SK-N-MC (cell line): ENCODE measurements at regions not wholly inside any gene's neighbourhood (a gene's known extent, or its start where the extent isn't known, plus 50 kb on each side); places are given as distances from the start of the nearest gene placed in this dataset.
"Not testable (repeated sequence)": the region's sequence is repeated elsewhere in the genome, so short reads cannot be mapped to it uniquely, and the experiment has no call there.

Experiments
- DNase-seq: peaks from one replicate; pipeline ENCODE4 v3.0.0-alpha.2; 2011; ENCODE audit warnings: low read depth, low spot score
- H3K27ac ChIP-seq: fragments of 200-600 bp; sonication (generic); 2 replicates; pipeline ENCODE4 v1.5.1; 2016; ENCODE audit warnings: mixed run types
- H3K36me3 ChIP-seq: fragments of 200-600 bp; sonication (generic); 2 replicates; pipeline ENCODE4 v1.6.1; 2017; ENCODE audit warnings: antibody characterized with exemption, low read length, mixed read lengths; ENCODE audit not compliant: insufficient read depth
- H3K4me3 ChIP-seq: fragments of 200-600 bp; sonication (generic); 2 replicates; pipeline ENCODE4 v1.5.1; 2016
- H3K9ac ChIP-seq: fragments of 200-600 bp; sonication (generic); 2 replicates; pipeline ENCODE4 v1.8.0; 2017; ENCODE audit warnings: mixed run types, mixed read lengths; ENCODE audit not compliant: insufficient read length
- H3K9me3 ChIP-seq: fragments of 200-600 bp; sonication (generic); 2 replicates; pipeline ENCODE4 v1.6.1; 2017; ENCODE audit warnings: low read depth, mild to moderate bottlenecking, antibody characterized with exemption, low read length, moderate library complexity, mixed read lengths
- EZH2 ChIP-seq: fragments of 200-600 bp; sonication (generic); IDR thresholded peaks from one replicate; pipeline ENCODE4 v1.6.1; 2017; ENCODE audit warnings: antibody characterized with exemption
- FOXP2 ChIP-seq: optimal IDR thresholded peaks from 2 replicates; pipeline ENCODE3; 2011; ENCODE audit warnings: mild to moderate bottlenecking, moderate library complexity; ENCODE audit not compliant: insufficient read depth; ENCODE audit errors: extremely low read length, control extremely low read depth
- POLR2AphosphoS5 ChIP-seq: IDR thresholded peaks from 2 replicates; pipeline ENCODE4 v1.6.1; 2012; ENCODE audit warnings: mild to moderate bottlenecking, low read depth, low read length, borderline replicate concordance

DNA sequence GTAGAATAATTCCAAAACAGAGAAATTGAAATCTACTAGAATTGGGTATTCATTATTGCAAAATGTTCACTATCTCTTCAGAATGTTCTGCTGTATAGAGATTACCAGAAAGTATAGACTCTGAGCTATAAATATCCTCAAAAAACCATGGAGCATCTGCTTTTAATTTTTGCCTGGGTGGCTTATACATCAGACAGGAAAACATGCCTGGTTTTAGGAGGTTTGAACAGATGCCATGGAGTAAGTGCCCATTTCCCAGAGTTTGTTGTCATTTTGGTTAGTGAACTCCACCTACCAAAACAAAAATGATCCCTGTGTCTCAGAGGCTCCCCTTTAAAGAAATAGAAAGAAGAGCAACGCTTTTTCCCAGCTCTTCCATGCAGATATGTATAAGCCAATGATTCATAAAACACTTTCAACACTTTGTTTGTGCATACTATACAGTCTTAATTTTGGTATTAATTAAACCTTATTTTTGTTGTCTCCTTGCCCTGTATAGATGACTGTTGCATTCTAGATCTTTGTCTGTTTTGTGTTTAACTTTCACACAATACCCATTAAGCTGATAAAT, 68.7 kb downstream of the MEPE start:
- TF ChIP-seq POLR2AphosphoS5 (no peak; the same call in 1 of the 2 replicates), EZH2 (no peak), FOXP2 (no peak)
- DNase-seq: peak; percentile 86
- Histone ChIP-seq H3K9me3 (no peaks in the 10 kb centered on the region), H3K4me3 (peak overlapping the region; percentile 69), H3K36me3 (no peaks in the 10 kb centered on the region), H3K27ac (peak overlapping the region; percentile 90), H3K9ac (no peak overlapping the region)

DNA sequence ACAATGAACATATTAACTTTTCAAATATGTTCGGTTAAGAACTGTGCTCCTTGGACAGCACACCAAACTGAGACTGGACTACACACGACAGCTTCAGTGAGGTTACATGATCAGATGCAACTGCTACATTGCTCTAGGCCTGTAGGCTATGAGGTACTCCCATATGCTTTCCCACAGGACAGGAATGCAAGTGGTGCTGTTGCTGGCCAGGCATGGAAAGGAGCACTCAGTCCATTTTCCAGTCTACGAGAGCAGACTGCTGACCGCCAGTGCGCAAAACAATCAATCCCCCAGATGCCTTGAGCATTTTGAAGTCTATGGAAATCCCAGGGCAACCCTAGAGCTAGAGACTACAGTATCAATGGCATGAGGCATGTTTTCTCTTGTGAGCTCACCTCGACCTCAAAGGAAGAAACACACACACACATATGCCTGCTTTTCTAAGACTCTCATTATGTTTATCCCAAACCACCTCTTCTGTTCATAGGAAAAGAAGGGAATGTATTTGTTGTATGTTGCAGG, 70.8 kb upstream of the SPP1 start:
- H3K4me3 ChIP-seq: no peak overlapping the region
- H3K9ac ChIP-seq: no peak overlapping the region
- H3K36me3 ChIP-seq: no peaks in the 10 kb centered on the region
- TF ChIP-seq EZH2 (no peak), FOXP2 (no peak), POLR2AphosphoS5 (no peak)
- H3K27ac ChIP-seq: no peak overlapping the region
- DNase-seq: no peak
- no peaks in the 10 kb centered on the region for H3K9me3 ChIP-seq

DNA sequence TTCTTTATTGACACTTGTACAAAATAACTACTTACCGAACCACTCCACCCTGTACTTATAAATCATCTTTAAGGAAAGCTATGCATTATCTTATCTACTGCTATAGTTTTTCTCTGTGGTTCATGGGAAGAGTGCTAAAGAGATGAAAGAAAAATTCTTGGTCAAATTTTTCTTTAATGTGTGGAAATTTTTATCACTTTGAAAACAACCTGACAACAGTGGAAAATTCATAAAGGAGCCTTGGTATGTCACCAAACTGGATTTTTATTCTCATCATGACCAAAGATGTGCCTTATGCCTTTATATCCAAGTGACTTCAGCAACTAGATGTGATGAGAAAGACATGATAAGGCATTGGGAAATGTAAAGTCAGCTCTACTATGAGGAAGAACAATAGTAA, 67.2 kb upstream of the SPP1 start:
- Histone ChIP-seq H3K9me3 (no peaks in the 10 kb centered on the region), H3K36me3 (no peaks in the 10 kb centered on the region), H3K9ac (no peak overlapping the region), H3K4me3 (no peak overlapping the region), H3K27ac (no peak overlapping the region)
- no peak for DNase-seq
- TF ChIP-seq FOXP2 (no peak), EZH2 (no peak), POLR2AphosphoS5 (no peak)

DNA sequence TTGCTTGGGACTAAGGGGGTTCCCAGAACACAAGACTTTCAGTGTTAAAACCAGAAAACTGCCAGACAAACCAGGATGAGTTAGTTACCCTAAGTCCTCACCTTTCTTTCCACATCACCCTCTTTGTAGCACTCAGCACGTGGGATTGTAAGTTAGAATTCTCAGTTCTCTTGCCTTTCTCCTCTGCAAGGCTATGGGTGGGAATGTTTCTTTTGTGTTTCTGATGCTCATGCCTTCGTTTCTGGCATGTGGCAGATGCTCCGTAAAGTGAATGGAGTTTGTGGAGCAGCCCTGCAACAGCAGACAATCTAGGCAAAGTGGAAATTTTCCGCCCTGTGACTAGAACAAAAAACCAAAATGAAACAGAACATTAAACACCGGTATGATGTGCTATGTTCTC, 64.7 kb upstream of the SPP1 start:
- DNase-seq: no peak
- no peak for TF ChIP-seq FOXP2
- no peak for TF ChIP-seq POLR2AphosphoS5
- TF ChIP-seq EZH2: no peak

DNA sequence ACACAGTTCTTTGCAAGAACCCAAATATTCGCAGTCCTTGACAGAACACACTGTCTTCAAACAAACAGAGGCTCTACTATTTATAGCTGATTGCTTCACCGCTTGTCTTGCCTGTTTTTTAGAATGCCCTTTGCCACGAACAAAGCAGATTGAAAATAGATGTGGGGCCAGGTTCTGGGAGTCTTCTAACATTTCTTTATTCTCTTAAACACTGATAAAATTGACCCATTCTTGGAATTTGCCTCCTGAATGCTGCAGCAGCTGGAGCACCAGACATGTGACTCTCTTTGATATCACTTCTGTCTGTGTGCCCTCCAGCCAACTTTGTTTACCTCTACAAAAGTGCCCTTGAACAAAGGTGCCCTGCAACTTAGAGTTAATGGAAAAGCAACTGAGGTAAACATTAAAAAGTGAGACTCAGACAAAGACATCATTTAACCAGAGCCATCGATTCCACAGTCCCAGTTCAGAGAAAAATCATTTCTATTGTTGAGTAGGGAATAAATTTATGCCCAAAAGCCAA, 64.2 kb upstream of the SPP1 start:
- Histone ChIP-seq H3K9me3 (no peaks in the 10 kb centered on the region), H3K27ac (no peak overlapping the region)
- TF ChIP-seq POLR2AphosphoS5 (no peak), EZH2 (no peak), FOXP2 (no peak)

More for the DNA sequence above, 64.7 kb upstream of the SPP1 start:
- Histone ChIP-seq H3K36me3 (no peaks in the 10 kb centered on the region), H3K27ac (no peak overlapping the region), H3K9me3 (no peaks in the 10 kb centered on the region), H3K9ac (no peak overlapping the region), H3K4me3 (no peak overlapping the region)

DNA sequence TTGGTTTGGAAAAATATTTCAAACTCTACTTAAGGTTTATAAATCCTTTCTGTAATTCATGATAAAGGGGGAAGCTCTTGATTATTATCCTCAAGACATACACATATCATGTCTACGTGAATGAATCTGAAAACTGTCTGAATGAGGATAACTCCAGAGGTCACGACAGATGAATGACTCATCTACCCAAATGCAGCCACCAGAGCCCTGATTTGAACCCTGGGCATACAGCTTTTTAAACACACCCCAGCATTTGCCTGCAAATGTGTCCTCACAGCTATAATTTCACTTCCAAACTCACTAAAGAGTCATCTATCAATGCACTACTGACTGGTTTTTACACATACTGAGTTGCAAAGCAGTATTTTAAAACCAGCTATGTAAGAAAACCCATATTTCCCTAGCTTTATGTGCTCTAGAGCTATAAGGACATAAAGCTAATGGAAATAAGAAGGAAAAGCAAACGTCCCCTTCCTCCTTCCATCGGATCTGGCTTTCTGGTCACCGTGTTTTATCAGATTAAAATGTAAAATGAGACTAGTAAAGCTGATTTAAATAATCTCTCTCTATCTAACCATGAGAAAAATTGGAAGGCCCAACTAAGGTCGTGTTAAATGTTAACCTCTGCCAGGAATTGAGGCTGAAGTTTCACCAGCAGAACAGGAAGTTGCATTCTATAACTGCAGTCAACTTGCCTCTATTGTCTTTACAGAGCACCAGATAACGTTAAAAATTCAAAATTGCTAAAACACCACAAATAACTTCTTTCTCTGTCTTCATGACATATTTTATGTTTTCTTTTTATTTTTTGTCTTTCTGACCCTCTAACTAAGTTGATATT, 63.1 kb upstream of the SPP1 start:
- no peak for DNase-seq
- no peak overlapping the region for H3K27ac ChIP-seq
- no peaks in the 10 kb centered on the region for H3K36me3 ChIP-seq
- no peaks in the 10 kb centered on the region for H3K9me3 ChIP-seq
- TF ChIP-seq POLR2AphosphoS5 (no peak), FOXP2 (no peak), EZH2 (no peak)
- H3K9ac ChIP-seq: no peak overlapping the region
- no peak overlapping the region for H3K4me3 ChIP-seq

More for the DNA sequence above, 64.2 kb upstream of the SPP1 start:
- DNase-seq: no peak
- no peak overlapping the region for H3K9ac ChIP-seq
- H3K36me3 ChIP-seq: no peaks in the 10 kb centered on the region
- no peak overlapping the region for H3K4me3 ChIP-seq

GRCh38 chr4:87913896-87914295, 61.6 kb upstream of the SPP1 start:
- Histone ChIP-seq H3K36me3 (no peaks in the 10 kb centered on the region), H3K9me3 (no peaks in the 10 kb centered on the region), H3K9ac (no peak overlapping the region), H3K4me3 (no peak overlapping the region), H3K27ac (no peak overlapping the region)
- TF ChIP-seq POLR2AphosphoS5 (no peak), EZH2 (no peak), FOXP2 (no peak)
- no peak for DNase-seq

DNA sequence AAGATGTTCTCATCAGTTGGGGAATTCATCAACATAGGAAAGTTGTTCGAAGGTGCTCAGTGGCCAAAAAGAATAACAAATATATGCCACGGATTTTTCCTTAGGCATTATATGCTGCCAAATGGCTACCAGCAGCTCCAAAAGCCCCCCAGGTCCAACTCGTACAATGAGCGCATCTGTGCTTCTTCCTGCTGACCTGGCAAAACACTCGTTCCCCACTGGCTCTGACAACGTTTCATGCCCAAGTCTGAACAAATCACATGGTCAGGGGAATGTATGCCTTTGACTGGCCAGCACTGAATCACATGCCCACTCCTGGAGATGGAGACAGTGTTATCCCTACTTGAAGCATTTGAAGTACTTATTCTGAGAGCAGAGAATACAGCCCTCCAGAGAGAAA, 59.9 kb upstream of the SPP1 start:
- Histone ChIP-seq H3K9ac (no peak overlapping the region), H3K27ac (no peak overlapping the region), H3K9me3 (no peaks in the 10 kb centered on the region), H3K36me3 (no peaks in the 10 kb centered on the region), H3K4me3 (no peak overlapping the region)
- TF ChIP-seq POLR2AphosphoS5 (no peak), EZH2 (no peak), FOXP2 (no peak)
- no peak for DNase-seq

- Histone ChIP-seq H3K27ac (no peak overlapping the region), H3K4me3 (no peak overlapping the region), H3K9ac (no peak overlapping the region), H3K9me3 (no peaks in the 10 kb centered on the region), H3K36me3 (no peaks in the 10 kb centered on the region)
- TF ChIP-seq EZH2 (no peak), POLR2AphosphoS5 (no peak), FOXP2 (no peak)
- DNase-seq: no peak
Observed at GRCh38 chr4:87916626-87917025, 58.9 kb upstream of the SPP1 start.

DNA sequence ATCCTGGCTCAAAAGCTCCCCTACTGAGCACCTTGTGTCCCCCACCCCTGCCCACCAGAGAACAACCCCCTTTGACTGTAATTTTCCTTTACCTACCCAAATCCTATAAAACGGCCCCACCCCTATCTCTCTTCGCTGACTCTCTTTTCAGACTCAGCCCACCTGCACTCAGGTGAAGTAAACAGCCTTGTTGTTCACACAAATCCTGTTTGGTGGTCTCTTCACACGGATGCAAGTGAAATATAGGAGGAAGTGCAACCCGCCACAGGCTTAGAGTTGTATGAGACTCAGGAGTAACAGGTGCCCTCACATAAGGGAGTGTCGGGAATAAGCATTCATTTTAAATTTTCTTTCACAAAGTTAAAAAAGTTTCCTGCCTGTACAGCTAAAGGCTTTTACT, 57.6 kb upstream of the SPP1 start:
- H3K36me3 ChIP-seq, H3K9me3 ChIP-seq, DNase-seq, H3K27ac ChIP-seq, H3K9ac ChIP-seq, H3K4me3 ChIP-seq: not testable (repeated sequence)
